Neuronal stem cell (in vitro differentiated cells): ENCODE measurements at regions not wholly inside any gene's neighbourhood (a gene's known extent, or its start where the extent isn't known, plus 50 kb on each side); places are given as distances from the start of the nearest gene placed in this dataset.

Experiments
- DNase-seq: peaks from one replicate; pipeline ENCODE4 v3.0.0-alpha.2; 2013; ENCODE audit warnings: low spot score
- H2AFZ ChIP-seq: one replicate; pipeline ENCODE4 v1.6.1; 2013; ENCODE audit warnings: mild to moderate bottlenecking, low read length, inconsistent platforms
- H2AK5ac ChIP-seq: 2 replicates; pipeline ENCODE4 v1.6.1; 2013; ENCODE audit warnings: low read depth, mild to moderate bottlenecking, inconsistent platforms, low read length, moderate library complexity, mixed read lengths
- H2BK120ac ChIP-seq: 2 replicates; pipeline ENCODE4 v1.6.1; 2013; ENCODE audit warnings: low read depth, mild to moderate bottlenecking, inconsistent platforms, low read length, moderate library complexity, mixed read lengths
- H2BK12ac ChIP-seq: one replicate; pipeline ENCODE4 v1.6.1; 2013; ENCODE audit warnings: low read length, inconsistent platforms
- H2BK15ac ChIP-seq: 2 replicates; pipeline ENCODE4 v1.6.1; 2013; ENCODE audit warnings: mild to moderate bottlenecking, low read length, inconsistent platforms, mixed read lengths
- H2BK5ac ChIP-seq: one replicate; pipeline ENCODE4 v1.6.1; 2013; ENCODE audit warnings: inconsistent platforms, mild to moderate bottlenecking, low read length, moderate library complexity
- H3K14ac ChIP-seq: one replicate; pipeline ENCODE4 v1.6.1; 2013; ENCODE audit warnings: low read length, inconsistent platforms
- H3K18ac ChIP-seq: 2 replicates; pipeline ENCODE4 v1.6.1; 2013; ENCODE audit warnings: low read length, inconsistent platforms
- H3K23ac ChIP-seq: 2 replicates; pipeline ENCODE4 v1.6.1; 2013; ENCODE audit warnings: low read depth, mild to moderate bottlenecking, mixed read lengths, low read length, inconsistent platforms; ENCODE audit not compliant: poor library complexity
- H3K27ac ChIP-seq: replicated peaks from 3 replicates; pipeline ENCODE4 v1.5.1; 2013; ENCODE audit warnings: low read length, inconsistent platforms
- H3K27me3 ChIP-seq, 3 experiments: 2 replicates each; pipeline ENCODE4 v1.6.1; 2013; ENCODE audit warnings: low read length in 3 of 3, mild to moderate bottlenecking in 2 of 3, inconsistent platforms in 1 of 3, low read depth in 1 of 3, mixed read lengths in 1 of 3, moderate library complexity in 1 of 3; ENCODE audit not compliant: control insufficient read depth in 3 of 3, insufficient read depth in 3 of 3
- H3K36me3 ChIP-seq, 2 donors: replicated peaks in 1 of 2; 2 replicates each; pipeline ENCODE4 v1.6.1; 2013; ENCODE audit warnings: low read length in 2 of 2; ENCODE audit not compliant: control insufficient read depth in 2 of 2, insufficient read depth in 2 of 2
- H3K4ac ChIP-seq: 2 replicates; pipeline ENCODE4 v1.6.1; 2013; ENCODE audit warnings: inconsistent platforms, mild to moderate bottlenecking, low read length, moderate library complexity
- H3K4me1 ChIP-seq, 2 donors: 1 replicate in 1 of 2; 2 replicates in 1 of 2; pipeline ENCODE4 v1.6.1; 2013; ENCODE audit warnings: low read length in 2 of 2, low read depth in 1 of 2; ENCODE audit not compliant: control insufficient read depth in 2 of 2, insufficient read depth in 1 of 2
- H3K4me2 ChIP-seq: one replicate; pipeline ENCODE4 v1.6.1; 2013; ENCODE audit warnings: mild to moderate bottlenecking, low read length, inconsistent platforms; ENCODE audit not compliant: insufficient read depth, poor library complexity, severe bottlenecking
- H3K4me3 ChIP-seq, 2 donors: 2 replicates each; pipeline ENCODE4 v1.5.1; 2013; ENCODE audit warnings: low read length in 2 of 2, mild to moderate bottlenecking in 2 of 2, inconsistent platforms in 1 of 2, moderate library complexity in 1 of 2
- H3K79me1 ChIP-seq: one replicate; pipeline ENCODE4 v1.6.1; 2013; ENCODE audit warnings: low read depth, mild to moderate bottlenecking, inconsistent platforms, low read length, moderate library complexity
- H3K9ac ChIP-seq: one replicate; pipeline ENCODE4 v1.6.1; 2013; ENCODE audit warnings: mild to moderate bottlenecking, low read depth, low read length, inconsistent platforms; ENCODE audit not compliant: poor library complexity
- H3K9me3 ChIP-seq, 2 donors: replicated peaks in 1 of 2; 2 replicates each; pipeline versions ENCODE3 to v1.6.1; 2013; ENCODE audit warnings: low read length in 2 of 2, mild to moderate bottlenecking in 2 of 2, inconsistent platforms in 1 of 2, low read depth in 1 of 2, mixed read lengths in 1 of 2, moderate library complexity in 1 of 2; ENCODE audit not compliant: control insufficient read depth in 2 of 2, insufficient read depth in 1 of 2
- H4K8ac ChIP-seq: one replicate; pipeline ENCODE4 v1.6.1; 2013; ENCODE audit warnings: low read depth, mild to moderate bottlenecking, inconsistent platforms, low read length, moderate library complexity
- H4K91ac ChIP-seq: one replicate; pipeline ENCODE4 v1.6.1; 2013; ENCODE audit warnings: low read length, low read depth, mild to moderate bottlenecking, inconsistent platforms; ENCODE audit not compliant: poor library complexity
- WGBS, 2 donors: extraction: QIAGEN DNeasy Blood & Tissue Kit; methylation state at CpG; one replicate each; pipeline ENCODE4 v1.1.7; 2013; ENCODE audit warnings: missing lambda C conversion rate in 2 of 2, mixed read lengths in 1 of 2; ENCODE audit not compliant: insufficient read length in 2 of 2, insufficient replicate concordance in 1 of 2; ENCODE audit errors: extremely low coverage in 2 of 2; 5-methylcytosine and 5-hydroxymethylcytosine counted together

DNA sequence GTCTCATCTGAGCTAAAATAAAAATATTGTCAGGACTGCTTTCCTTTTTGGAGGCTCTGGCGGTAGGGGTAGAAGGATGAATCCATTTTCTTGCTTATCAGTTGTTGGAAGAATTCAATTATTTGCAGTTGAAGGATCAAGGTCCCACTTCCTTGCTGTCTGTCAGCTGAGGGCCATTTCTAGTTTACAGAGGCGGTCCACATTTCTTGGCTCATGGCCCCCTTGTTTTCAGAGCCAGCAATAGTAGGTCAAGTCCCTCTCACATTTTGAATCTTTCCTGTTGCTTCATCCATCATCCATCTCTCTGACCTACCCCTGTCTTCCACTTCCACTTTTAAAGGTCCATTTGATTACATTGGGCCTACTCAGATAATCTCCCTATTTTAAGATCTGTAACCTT, 1099.3 kb upstream of the DIAPH2 start:
- Histone ChIP-seq H4K91ac (no peak overlapping the region), H3K27me3 (no peaks in the 10 kb centered on the region), H2BK120ac (no peak overlapping the region), H3K18ac (no peak overlapping the region), H2BK5ac (no peak overlapping the region), H2BK15ac (no peak overlapping the region), H3K14ac (no peak overlapping the region), H2AK5ac (no peak overlapping the region), H3K4ac (no peak overlapping the region), H3K27ac (no peak overlapping the region), H3K4me3 (no peak overlapping the region), H3K9ac (no peak overlapping the region), H3K23ac (no peak overlapping the region), H3K4me1 (no peaks in the 10 kb centered on the region), H3K79me1 (no peaks in the 10 kb centered on the region), H4K8ac (no peak overlapping the region), H2BK12ac (no peak overlapping the region), H2AFZ (no peak overlapping the region), H3K9me3 (no peaks in the 10 kb centered on the region), H3K4me2 (no peak overlapping the region), H3K36me3 (no peaks in the 10 kb centered on the region)
- no CpG with 5 or more reads among the region's 2 CpGs for WGBS, 2 donors
- no peak for DNase-seq

- no peak overlapping the region for H2BK12ac ChIP-seq
- H4K91ac ChIP-seq: no peak overlapping the region
- no peaks in the 10 kb centered on the region for H3K9me3 ChIP-seq
- no peak overlapping the region for H3K9ac ChIP-seq
- H3K23ac ChIP-seq: no peak overlapping the region
- no peaks in the 10 kb centered on the region for H3K79me1 ChIP-seq
- H3K4ac ChIP-seq: no peak overlapping the region
- H3K4me3 ChIP-seq: no peak overlapping the region
- no peak overlapping the region for H3K14ac ChIP-seq
- no peaks in the 10 kb centered on the region for H3K36me3 ChIP-seq
- H3K4me2 ChIP-seq: no peak overlapping the region
- H2BK120ac ChIP-seq: no peak overlapping the region
- no peaks in the 10 kb centered on the region for H3K27me3 ChIP-seq
- no peak overlapping the region for H3K18ac ChIP-seq
- no peak for DNase-seq
- H2BK5ac ChIP-seq: no peak overlapping the region
- WGBS, 2 donors: no CpG with 5 or more reads among the region's 2 CpGs
- no peak overlapping the region for H2AK5ac ChIP-seq
- H3K27ac ChIP-seq: no peak overlapping the region
- no peak overlapping the region for H2AFZ ChIP-seq
- no peak overlapping the region for H2BK15ac ChIP-seq
- no peak overlapping the region for H4K8ac ChIP-seq
- H3K4me1 ChIP-seq: no peaks in the 10 kb centered on the region
These were observed 1072.3 kb upstream of the DIAPH2 start for GRCh38 chrX:95612350-95612749.

GRCh38 chrX:95622200-95622599, 1062.4 kb upstream of the DIAPH2 start:
- Histone ChIP-seq H4K91ac (no peak overlapping the region), H3K23ac (no peak overlapping the region), H3K9ac (no peak overlapping the region), H3K18ac (no peak overlapping the region), H3K4me3 (no peak overlapping the region), H2BK120ac (no peak overlapping the region), H3K4me2 (no peak overlapping the region), H3K27me3 (no peaks in the 10 kb centered on the region), H3K9me3 (no peaks in the 10 kb centered on the region), H2BK15ac (no peak overlapping the region), H3K4ac (no peak overlapping the region), H2BK12ac (no peak overlapping the region), H3K27ac (no peak overlapping the region), H3K36me3 (no peaks in the 10 kb centered on the region), H2AFZ (no peak overlapping the region), H3K79me1 (no peaks in the 10 kb centered on the region), H4K8ac (no peak overlapping the region), H3K4me1 (no peaks in the 10 kb centered on the region), H2BK5ac (no peak overlapping the region), H2AK5ac (no peak overlapping the region), H3K14ac (no peak overlapping the region)
- no CpG with 5 or more reads among the region's 5 CpGs for WGBS, 2 donors
- DNase-seq: no peak

DNA sequence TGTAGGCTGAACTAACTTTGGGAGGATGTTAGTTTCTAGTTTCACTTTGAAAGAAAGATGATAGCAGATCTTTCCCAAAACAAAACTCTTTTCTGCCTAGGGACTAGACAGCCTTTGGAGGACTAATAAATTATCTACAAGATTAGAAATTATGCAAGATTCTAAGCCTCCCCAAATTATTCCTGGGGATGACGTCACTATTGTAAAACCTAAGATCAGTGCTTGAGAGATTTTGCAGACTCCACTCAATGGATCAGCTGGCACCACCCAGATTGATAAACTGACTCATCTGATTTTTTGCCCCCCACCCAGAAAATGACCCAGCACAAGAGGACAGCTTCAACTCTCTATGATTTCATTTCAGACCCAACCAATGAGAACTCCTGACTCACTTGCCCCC, 1057.9 kb upstream of the DIAPH2 start:
- no peak overlapping the region for H2BK5ac ChIP-seq
- H2BK12ac ChIP-seq: no peak overlapping the region
- no peak overlapping the region for H2BK120ac ChIP-seq
- no peaks in the 10 kb centered on the region for H3K27me3 ChIP-seq
- no peak for DNase-seq
- H3K4ac ChIP-seq: no peak overlapping the region
- H3K4me1 ChIP-seq: no peaks in the 10 kb centered on the region
- no peak overlapping the region for H2AFZ ChIP-seq
- no peak overlapping the region for H4K8ac ChIP-seq
- H3K79me1 ChIP-seq: no peaks in the 10 kb centered on the region
- peaks cover 0 to 6% of the 10 kb centered on the region in 2 donors for H3K9me3 ChIP-seq
- no peak overlapping the region for H3K27ac ChIP-seq
- H2AK5ac ChIP-seq: no peak overlapping the region
- H3K9ac ChIP-seq: no peak overlapping the region
- H3K4me2 ChIP-seq: no peak overlapping the region
- H4K91ac ChIP-seq: no peak overlapping the region
- H3K14ac ChIP-seq: no peak overlapping the region
- no peak overlapping the region for H2BK15ac ChIP-seq
- no peaks in the 10 kb centered on the region for H3K36me3 ChIP-seq
- H3K23ac ChIP-seq: no peak overlapping the region
- WGBS, 2 donors: no CpG with 5 or more reads among the region's 1 CpG
- H3K18ac ChIP-seq: no peak overlapping the region
- H3K4me3 ChIP-seq: no peak overlapping the region
